WERI-Rb-1 (cell line): ENCODE measurements at regions not wholly inside any gene's neighbourhood (a gene's known extent, or its start where the extent isn't known, plus 50 kb on each side); places are given as distances from the start of the nearest gene placed in this dataset.

ENCODE experiments used
- DNase-seq: peaks from one replicate; pipeline ENCODE4 v3.0.0-alpha.2; 2020
- H3K27ac ChIP-seq: fragments of 250-450 bp; sonication (Bioruptor Pico); 2 replicates; pipeline ENCODE4 v1.5.1; 2020; ENCODE audit warnings: mild to moderate bottlenecking, moderate library complexity
- H3K27me3 ChIP-seq: fragments of 250-450 bp; sonication (Bioruptor Pico); 2 replicates; pipeline ENCODE4 v1.5.1; 2021; ENCODE audit warnings: mild to moderate bottlenecking, low read depth, moderate library complexity; ENCODE audit not compliant: insufficient read depth, severe bottlenecking
- H3K36me3 ChIP-seq: fragments of 250-450 bp; sonication (Bioruptor Pico); 2 replicates; pipeline ENCODE4 v1.5.1; 2020; ENCODE audit warnings: mild to moderate bottlenecking, moderate library complexity
- H3K4me3 ChIP-seq: 2 replicates; pipeline ENCODE4 v1.5.1; 2011; ENCODE audit warnings: low read depth, mild to moderate bottlenecking, control low read depth, low read length
- H3K9me3 ChIP-seq: fragments of 250-450 bp; sonication (Bioruptor Pico); 2 replicates; pipeline ENCODE4 v1.5.1; 2021; ENCODE audit warnings: mild to moderate bottlenecking, moderate library complexity; ENCODE audit not compliant: severe bottlenecking
- TF ChIP-seq, protein P1 (sequence below): IDR thresholded peaks from 2 replicates; pipeline ENCODE4 v1.5.1; 2011; ENCODE audit warnings: low read depth, mild to moderate bottlenecking, control low read depth, inconsistent platforms, low read length

DNA sequence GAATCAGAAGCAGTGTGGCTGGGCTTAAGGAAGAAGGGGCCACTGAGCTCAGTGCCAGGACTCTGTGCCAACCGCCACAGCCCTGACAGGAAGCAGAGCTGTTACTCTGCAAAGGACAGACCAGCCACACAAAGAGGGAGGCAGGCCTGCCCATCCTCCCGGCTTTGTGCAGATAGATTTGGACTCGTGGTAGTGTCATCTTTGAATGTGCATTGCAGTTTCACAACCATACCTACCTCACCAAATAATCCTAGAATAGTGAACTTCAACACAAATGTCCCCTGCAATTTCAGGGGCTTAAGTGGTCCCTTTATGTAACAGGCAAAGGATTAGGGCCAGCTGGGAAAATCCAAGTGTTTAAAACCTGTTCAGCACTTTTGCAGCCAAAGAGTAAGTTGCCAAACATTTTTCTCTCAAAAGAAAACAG, 55.1 kb upstream of the CLDN10 start:
- H3K36me3 ChIP-seq: no peaks in the 10 kb centered on the region
- H3K4me3 ChIP-seq: no peak overlapping the region
- no peak for DNase-seq
- H3K27me3 ChIP-seq: no peaks in the 10 kb centered on the region
- TF ChIP-seq, protein P1, sequence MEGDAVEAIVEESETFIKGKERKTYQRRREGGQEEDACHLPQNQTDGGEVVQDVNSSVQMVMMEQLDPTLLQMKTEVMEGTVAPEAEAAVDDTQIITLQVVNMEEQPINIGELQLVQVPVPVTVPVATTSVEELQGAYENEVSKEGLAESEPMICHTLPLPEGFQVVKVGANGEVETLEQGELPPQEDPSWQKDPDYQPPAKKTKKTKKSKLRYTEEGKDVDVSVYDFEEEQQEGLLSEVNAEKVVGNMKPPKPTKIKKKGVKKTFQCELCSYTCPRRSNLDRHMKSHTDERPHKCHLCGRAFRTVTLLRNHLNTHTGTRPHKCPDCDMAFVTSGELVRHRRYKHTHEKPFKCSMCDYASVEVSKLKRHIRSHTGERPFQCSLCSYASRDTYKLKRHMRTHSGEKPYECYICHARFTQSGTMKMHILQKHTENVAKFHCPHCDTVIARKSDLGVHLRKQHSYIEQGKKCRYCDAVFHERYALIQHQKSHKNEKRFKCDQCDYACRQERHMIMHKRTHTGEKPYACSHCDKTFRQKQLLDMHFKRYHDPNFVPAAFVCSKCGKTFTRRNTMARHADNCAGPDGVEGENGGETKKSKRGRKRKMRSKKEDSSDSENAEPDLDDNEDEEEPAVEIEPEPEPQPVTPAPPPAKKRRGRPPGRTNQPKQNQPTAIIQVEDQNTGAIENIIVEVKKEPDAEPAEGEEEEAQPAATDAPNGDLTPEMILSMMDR: no peak
- no peak overlapping the region for H3K27ac ChIP-seq
- H3K9me3 ChIP-seq: peaks cover 18% of the 10 kb centered on the region

DNA sequence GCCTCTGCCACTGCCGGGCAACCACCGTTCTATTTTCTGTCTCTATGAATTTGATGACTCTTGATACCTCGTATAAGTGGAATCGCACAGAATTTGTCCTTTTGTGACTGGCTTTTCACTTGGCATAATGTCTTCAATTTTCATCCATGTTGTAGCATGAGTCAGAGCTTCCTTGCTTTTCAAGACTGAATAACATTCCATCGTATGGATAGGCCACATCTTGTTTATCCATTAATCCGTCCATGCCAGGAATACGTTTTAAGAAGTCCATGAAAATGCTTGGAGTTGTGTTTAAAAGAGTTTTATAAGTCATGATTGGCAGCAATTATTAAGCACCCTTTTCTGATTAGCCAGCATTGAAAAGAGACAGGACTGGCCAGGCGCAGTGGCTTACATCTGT, 53.6 kb upstream of the CLDN10 start:
- Histone ChIP-seq H3K27ac (no peak overlapping the region), H3K4me3 (no peak overlapping the region), H3K27me3 (no peaks in the 10 kb centered on the region), H3K36me3 (no peaks in the 10 kb centered on the region), H3K9me3 (peaks cover 18% of the 10 kb centered on the region)
- no peak for DNase-seq
- TF ChIP-seq, protein P1: no peak

DNA sequence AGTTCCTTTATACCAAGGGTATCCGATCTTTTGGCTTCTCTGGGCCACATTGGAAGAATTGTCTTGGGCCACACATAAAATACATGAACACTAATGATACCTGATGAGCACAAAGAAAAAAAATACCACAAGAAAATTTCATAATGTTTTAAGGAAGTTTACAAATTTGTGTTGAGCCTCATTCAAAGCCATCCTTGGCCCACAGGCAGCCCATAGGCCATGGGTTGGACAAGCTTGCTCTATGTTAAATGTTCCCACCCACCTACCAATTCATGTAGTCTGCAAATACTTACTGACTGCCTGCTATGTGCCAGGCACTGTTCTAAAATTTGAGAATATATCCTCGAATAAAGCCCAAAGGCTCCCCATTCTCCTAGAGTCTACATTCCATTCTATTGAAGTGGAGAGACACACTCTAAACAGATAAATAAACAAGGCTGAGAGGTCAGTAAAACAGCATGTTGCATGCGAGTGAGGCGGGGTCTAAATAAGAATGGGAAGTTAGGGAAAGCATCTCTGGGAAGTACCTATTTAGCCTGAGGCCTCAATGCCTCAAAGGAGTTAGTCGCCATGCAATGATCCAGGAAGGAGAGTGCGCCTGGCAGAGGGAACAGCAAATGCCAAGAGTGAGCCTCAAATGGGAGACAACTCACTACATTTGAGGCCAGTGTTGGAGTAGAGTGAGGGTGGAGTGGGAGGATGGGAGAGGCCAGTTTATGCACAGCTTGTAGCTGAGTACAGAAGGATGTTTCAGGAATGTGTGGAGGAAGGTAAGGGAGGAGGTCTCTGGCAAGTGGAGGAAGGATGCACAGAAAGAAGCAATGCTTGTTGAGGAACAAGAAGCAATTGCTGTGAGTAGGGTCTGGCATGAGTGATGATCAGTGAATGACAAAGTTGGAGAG, 52.5 kb upstream of the CLDN10 start:
- H3K9me3 ChIP-seq: peaks cover 18% of the 10 kb centered on the region
- DNase-seq: no peak
- no peaks in the 10 kb centered on the region for H3K36me3 ChIP-seq
- H3K27ac ChIP-seq: no peak overlapping the region
- no peaks in the 10 kb centered on the region for H3K27me3 ChIP-seq
- H3K4me3 ChIP-seq: no peak overlapping the region
- TF ChIP-seq, protein P1: no peak

DNA sequence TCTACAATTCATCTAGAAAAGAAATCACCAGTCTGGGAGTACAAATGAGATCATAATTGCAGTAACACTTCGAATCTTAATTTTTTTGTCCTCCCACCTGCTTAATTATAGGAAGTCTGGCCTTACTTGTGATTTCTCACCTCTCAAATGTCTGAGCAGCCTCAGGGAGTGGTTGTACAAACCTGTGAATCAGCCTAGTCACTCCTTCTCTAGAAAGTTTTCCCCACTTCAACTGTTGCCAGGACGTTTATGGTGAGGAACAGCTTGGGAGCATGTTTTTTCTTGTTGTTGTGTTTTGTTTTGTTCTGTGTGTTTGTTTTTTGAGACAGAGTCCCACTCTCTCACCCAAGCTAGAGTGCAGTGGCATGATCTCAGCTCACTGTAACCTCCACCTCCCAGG, 50.3 kb upstream of the CLDN10 start:
- TF ChIP-seq, protein P1: no peak
- Histone ChIP-seq H3K27me3 (no peaks in the 10 kb centered on the region), H3K4me3 (no peak overlapping the region), H3K36me3 (no peaks in the 10 kb centered on the region), H3K27ac (no peak overlapping the region), H3K9me3 (peaks cover 8% of the 10 kb centered on the region)
- DNase-seq: no peak
